ENCODE measurements at regions not wholly inside any gene's neighbourhood (a gene's known extent, or its start where the extent isn't known, plus 50 kb on each side); places are given as distances from the start of the nearest gene placed in this dataset.

DNA sequence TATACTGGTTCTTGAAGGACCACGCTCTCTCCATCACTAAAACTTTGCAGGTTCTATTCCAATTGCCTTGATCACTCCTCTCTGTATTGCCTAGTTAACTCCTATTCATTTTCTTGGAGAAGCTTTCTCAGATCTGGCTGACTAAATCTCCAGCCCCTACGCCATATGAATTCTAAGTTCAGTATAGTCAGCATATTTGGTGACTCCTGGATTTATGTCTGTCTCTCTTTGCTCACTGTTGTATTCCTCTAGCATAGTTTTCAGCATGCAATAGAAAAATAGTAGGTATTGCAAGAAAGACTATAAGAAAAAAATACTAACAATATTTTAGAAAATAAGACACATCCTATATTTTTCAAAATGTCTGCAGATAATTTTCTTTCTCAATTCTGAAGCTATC is 579.7 kb downstream of the CDH11 start:
- Mint-ChIP-seq H3K4me1 (ENCODE audit: low read depth) (no peaks in the 10 kb centered on the region), H3K27me3 (ENCODE audit: low read depth) (no peaks in the 10 kb centered on the region), H3K36me3 (ENCODE audit: low read depth) (no peaks in the 10 kb centered on the region), H3K9me3 (peaks cover 27% of the 10 kb centered on the region), H3K27ac (no peak overlapping the region), H3K4me3 (no peak overlapping the region)

DNA sequence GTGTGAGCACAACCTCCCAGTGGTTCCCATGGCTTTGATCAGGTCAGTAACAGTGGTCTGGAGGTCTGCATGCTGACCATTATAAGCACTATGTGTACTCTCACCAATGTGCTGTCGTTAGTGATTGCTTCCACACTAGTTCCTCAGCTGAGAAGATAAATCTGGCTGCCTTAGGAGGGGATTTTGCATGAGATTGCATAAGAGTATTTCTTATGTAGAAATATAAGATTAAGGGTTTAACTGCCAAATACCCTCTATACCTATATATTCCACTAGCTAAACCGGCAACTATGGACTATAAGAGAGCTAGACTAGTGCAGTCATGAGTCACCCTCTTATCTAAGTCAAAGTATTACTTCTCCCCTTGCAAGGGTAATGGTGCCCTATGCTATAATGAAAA is 580.2 kb downstream of the CDH11 start:
- Mint-ChIP-seq H3K9me3 (peaks cover 24% of the 10 kb centered on the region), H3K36me3 (ENCODE audit: low read depth) (no peaks in the 10 kb centered on the region), H3K4me3 (no peak overlapping the region), H3K27me3 (ENCODE audit: low read depth) (no peaks in the 10 kb centered on the region), H3K27ac (no peak overlapping the region), H3K4me1 (ENCODE audit: low read depth) (no peaks in the 10 kb centered on the region)

DNA sequence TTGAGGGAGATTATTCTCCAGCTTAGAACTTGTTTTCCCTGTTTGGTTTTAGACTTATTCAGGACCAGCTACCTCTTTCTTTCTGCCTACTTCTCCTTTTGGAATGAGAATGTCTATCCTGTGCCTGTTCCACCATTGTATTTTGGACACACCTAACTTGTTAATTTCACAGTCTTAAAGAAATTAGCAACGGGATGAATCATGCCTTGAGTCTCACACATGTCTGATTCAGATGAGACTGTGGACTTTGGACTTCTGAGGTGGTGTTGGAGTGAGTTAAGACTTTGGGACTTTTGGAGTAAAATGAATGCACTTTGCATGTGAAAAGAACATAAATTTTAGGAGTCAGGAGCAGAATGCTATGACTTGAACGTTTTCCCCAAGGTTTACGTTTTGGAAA is 581.4 kb downstream of the CDH11 start:
- no peaks in the 10 kb centered on the region for H3K27me3 Mint-ChIP-seq (ENCODE audit: low read depth)
- H3K9me3 Mint-ChIP-seq = peaks cover 21% of the 10 kb centered on the region
- no peak overlapping the region for H3K27ac Mint-ChIP-seq
- no peaks in the 10 kb centered on the region for H3K36me3 Mint-ChIP-seq (ENCODE audit: low read depth)
- H3K4me1 Mint-ChIP-seq (ENCODE audit: low read depth) = no peaks in the 10 kb centered on the region
- no peak overlapping the region for H3K4me3 Mint-ChIP-seq

DNA sequence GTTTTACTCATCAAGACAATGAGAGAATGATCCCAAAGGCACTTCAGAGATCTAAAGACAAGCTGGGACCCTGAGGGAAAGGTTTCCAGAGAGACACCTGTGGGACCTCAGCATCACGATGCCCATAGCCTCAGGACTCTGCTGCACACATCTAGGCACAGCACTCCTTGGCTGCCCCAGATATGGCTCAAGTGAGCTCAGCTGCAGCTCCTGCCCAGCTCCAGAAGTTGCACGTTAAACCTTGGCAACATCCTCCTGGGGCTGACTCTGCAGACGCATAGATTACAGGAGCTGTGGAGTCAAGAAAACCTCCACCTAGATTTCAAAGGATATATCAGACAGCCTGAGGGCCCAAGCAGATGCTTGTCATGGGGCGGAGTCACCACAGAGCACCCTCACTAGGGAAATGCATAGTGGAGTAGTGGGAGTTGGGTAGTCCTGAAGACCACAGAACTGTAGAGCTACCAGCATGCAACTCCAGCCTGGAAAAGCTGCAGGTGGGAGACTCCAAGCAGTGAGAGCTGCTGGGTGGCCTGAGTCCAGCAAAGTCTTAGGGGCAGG is 582.0 kb downstream of the CDH11 start:
- Mint-ChIP-seq H3K4me1 (ENCODE audit: low read depth) (no peaks in the 10 kb centered on the region), H3K4me3 (no peak overlapping the region), H3K27me3 (ENCODE audit: low read depth) (no peaks in the 10 kb centered on the region), H3K9me3 (peaks cover 21% of the 10 kb centered on the region), H3K36me3 (ENCODE audit: low read depth) (no peaks in the 10 kb centered on the region), H3K27ac (no peak overlapping the region)

DNA sequence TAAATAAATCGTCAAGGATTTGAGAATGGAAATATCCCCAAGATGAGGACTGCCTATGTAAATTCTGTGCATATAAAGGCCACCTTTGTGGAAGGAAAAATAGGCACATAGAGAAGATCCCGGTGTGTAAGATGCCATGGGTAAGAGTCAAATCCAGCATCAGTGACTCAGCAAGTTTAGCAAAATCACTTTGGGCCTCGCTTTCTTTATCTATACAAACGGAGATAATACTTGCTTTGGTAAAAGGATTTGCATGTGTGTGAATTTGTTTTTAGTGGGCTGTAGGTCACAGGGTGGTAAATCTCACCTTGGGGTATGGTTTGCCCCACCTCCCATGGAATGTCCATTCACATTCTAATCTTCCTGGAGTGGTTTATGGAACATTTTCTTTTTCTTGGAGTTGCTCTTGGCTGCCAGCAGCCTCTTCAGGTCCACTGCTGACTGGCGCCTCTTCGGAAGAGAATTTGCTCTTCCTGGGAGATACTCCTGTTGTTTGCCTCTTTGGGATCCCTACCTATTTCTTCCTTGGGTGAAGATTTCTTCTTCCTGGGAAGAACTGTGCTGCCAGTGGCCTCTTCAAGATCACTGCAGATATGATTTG is 587.6 kb downstream of the CDH11 start:
- Mint-ChIP-seq H3K36me3 (ENCODE audit: low read depth) (no peaks in the 10 kb centered on the region), H3K27me3 (ENCODE audit: low read depth) (no peaks in the 10 kb centered on the region), H3K27ac (no peak overlapping the region), H3K4me3 (no peak overlapping the region), H3K9me3 (peaks cover 22% of the 10 kb centered on the region), H3K4me1 (ENCODE audit: low read depth) (no peaks in the 10 kb centered on the region)

DNA sequence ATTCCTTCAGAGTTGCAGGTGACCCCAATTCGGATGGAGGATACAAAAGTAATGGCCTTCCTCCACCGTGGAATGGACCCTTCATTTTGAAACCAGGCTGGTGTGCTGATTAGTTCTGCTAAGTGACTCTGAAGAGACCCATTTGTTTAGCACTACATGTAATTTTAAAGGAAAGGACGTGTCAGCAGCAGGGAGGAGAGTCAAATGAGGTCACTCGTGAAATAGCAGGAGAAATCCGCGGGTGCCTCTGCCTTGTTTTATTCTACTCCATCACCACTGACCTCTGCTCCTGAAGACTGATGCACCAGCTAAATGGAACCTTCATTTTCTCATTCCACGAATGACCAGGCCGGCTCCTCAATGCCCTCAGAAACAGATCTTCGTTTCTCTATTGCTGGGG is 589.2 kb downstream of the CDH11 start:
- Mint-ChIP-seq H3K4me3 (no peak overlapping the region), H3K27ac (no peak overlapping the region), H3K4me1 (ENCODE audit: low read depth) (no peaks in the 10 kb centered on the region), H3K27me3 (ENCODE audit: low read depth) (no peaks in the 10 kb centered on the region), H3K36me3 (ENCODE audit: low read depth) (no peaks in the 10 kb centered on the region), H3K9me3 (peaks cover 21% of the 10 kb centered on the region)

DNA sequence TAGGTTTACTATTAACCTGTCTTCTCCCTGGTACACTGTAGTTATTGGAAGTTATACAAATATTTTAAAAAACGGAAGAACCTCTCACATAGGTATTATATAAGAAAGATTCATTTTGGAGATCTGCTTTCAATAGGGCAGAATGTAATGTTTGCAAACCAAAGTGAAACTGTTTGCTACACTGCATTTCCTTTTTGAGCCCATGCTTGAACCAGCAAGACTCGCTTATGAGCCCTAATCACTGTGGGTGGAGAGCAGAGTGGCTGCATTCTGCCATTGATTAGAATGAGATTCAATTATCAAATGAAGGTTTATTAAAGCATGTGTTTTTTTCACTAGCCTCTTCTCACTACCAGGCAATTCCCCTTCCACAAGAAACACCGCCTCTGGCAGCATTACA is 589.7 kb downstream of the CDH11 start:
- H3K27me3 Mint-ChIP-seq (ENCODE audit: low read depth) = no peaks in the 10 kb centered on the region
- H3K36me3 Mint-ChIP-seq (ENCODE audit: low read depth) = no peaks in the 10 kb centered on the region
- peaks cover 20% of the 10 kb centered on the region for H3K9me3 Mint-ChIP-seq
- H3K4me3 Mint-ChIP-seq = no peak overlapping the region
- no peak overlapping the region for H3K27ac Mint-ChIP-seq
- no peaks in the 10 kb centered on the region for H3K4me1 Mint-ChIP-seq (ENCODE audit: low read depth)

DNA sequence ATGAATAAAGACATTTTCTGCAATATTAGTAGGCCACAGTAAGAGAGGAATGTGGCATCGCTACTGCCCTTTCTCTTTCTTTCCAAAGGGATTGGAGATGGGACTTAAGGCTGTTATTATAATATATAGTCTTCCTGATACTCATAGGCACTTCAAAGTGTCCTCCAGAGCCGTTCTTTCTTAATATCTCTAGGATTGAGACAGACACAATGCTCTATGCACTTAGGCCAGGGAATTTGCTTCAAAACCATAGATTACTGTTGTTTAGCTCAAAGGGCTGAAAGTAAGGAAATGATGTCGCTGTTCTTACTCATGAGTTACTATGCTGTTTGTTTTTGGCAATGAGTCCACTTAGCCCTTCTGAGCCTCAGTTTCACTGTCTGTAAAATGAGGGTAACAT is 590.5 kb downstream of the CDH11 start:
- H3K36me3 Mint-ChIP-seq (ENCODE audit: low read depth) = no peaks in the 10 kb centered on the region
- H3K4me1 Mint-ChIP-seq (ENCODE audit: low read depth) = no peaks in the 10 kb centered on the region
- H3K27me3 Mint-ChIP-seq (ENCODE audit: low read depth) = no peaks in the 10 kb centered on the region
- no peak overlapping the region for H3K4me3 Mint-ChIP-seq
- peaks cover 22% of the 10 kb centered on the region for H3K9me3 Mint-ChIP-seq
- H3K27ac Mint-ChIP-seq = no peak overlapping the region

DNA sequence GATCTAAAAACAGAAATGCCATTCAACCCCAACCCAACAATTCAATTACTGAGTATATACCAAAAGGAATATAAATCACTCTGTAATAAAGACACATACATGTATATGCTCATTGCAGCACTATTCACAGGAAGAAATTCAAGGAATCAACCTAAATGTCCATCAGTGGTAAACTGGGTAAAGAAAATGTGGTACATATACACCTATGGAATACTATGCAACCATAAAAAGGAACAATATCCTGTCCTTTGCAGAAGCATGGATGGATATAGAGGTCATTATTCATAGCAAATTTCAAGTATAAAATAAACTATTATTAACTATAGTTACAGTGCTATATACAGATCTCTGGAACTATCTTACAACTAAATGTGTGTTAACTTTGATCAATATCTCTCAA is 599.3 kb downstream of the CDH11 start:
- Mint-ChIP-seq H3K4me3 (no peak overlapping the region), H3K4me1 (ENCODE audit: low read depth) (no peaks in the 10 kb centered on the region), H3K27ac (no peak overlapping the region), H3K9me3 (peaks cover 7% of the 10 kb centered on the region), H3K27me3 (ENCODE audit: low read depth) (no peaks in the 10 kb centered on the region), H3K36me3 (ENCODE audit: low read depth) (no peaks in the 10 kb centered on the region)

DNA sequence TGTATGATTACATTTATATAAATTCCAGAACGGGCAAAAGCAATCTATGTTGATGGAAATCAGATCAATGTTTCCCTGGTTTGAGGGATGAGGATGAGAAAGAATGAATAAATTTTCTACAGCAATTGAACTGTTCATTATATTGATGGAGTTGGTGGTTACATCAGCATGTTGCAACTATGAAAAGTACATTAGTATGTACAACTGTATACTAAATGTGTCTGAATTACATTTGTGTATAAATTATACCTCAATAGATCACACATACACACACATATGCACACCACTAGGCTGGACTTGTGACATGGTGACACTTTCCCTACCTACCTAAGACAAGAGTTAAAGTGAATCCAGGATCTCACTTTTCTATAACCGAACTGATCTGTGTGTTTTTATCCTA is 608.0 kb downstream of the CDH11 start:
- no peak overlapping the region for H3K27ac Mint-ChIP-seq
- H3K9me3 Mint-ChIP-seq = peaks cover 18% of the 10 kb centered on the region
- no peaks in the 10 kb centered on the region for H3K36me3 Mint-ChIP-seq (ENCODE audit: low read depth)
- H3K4me1 Mint-ChIP-seq (ENCODE audit: low read depth) = no peaks in the 10 kb centered on the region
- no peaks in the 10 kb centered on the region for H3K27me3 Mint-ChIP-seq (ENCODE audit: low read depth)
- no peak overlapping the region for H3K4me3 Mint-ChIP-seq

DNA sequence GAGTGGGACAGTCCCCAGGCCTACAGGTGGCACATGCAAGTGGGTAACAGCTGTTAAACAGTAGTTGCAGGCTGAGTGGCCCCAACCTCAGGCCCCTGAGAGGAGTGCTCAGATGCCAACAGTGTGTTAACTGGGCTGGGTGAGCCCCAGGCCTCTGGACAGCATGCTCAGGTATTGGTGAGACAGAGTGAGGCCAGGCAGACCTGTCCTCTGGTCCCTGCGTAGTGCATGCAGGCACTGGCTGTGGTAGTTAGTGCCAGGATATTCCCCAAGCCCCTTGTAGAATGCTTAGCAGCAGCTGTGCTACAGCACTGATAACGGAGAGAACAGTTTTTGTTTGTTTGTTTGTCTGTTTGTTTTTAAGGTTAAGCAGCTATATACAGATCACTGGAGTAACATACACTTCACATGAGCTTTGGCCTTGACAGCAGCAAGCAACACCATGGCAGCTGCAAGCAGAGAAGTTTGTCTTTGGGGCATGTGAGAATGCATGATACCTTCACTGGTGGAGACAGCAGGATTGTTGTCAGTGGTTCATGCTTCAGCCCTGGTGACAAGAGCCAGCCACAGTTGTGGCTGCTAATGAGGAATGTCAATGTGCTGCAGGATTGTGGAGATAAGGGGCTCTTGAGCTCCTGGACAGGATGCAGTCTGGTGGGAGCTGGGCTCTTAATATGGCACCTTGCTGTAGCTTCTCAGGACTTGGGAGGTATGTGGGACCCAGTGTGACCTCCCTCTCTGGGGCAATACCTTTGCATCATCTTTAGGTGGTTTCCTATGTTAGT is 614.4 kb downstream of the CDH11 start:
- no peak overlapping the region for H3K4me3 Mint-ChIP-seq
- H3K36me3 Mint-ChIP-seq (ENCODE audit: low read depth) = no peaks in the 10 kb centered on the region
- no peaks in the 10 kb centered on the region for H3K27me3 Mint-ChIP-seq (ENCODE audit: low read depth)
- peaks cover 12% of the 10 kb centered on the region for H3K9me3 Mint-ChIP-seq
- H3K4me1 Mint-ChIP-seq (ENCODE audit: low read depth) = no peaks in the 10 kb centered on the region
- H3K27ac Mint-ChIP-seq = no peak overlapping the region

DNA sequence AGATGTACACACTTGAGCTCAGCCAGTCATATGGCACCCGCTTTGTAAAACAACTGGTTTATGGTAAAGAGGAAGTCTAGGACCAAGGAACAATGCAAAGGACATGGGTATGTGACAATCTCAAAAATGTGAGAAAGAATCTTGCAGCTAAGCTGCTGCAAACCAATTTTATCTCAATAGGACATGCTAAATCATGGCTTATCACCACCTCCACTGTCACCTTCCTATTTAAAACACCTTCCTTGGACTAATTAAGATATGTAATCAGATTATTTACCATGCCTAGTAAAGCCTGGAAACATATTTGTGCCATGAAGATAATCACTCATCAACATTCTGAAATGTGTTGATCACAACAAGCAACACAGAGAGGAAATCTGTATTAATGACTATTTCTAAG is 622.7 kb downstream of the CDH11 start:
- no peaks in the 10 kb centered on the region for H3K27me3 Mint-ChIP-seq (ENCODE audit: low read depth)
- H3K4me1 Mint-ChIP-seq (ENCODE audit: low read depth) = no peaks in the 10 kb centered on the region
- no peaks in the 10 kb centered on the region for H3K36me3 Mint-ChIP-seq (ENCODE audit: low read depth)
- no peak overlapping the region for H3K4me3 Mint-ChIP-seq
- no peak overlapping the region for H3K27ac Mint-ChIP-seq
- peaks cover 6% of the 10 kb centered on the region for H3K9me3 Mint-ChIP-seq

DNA sequence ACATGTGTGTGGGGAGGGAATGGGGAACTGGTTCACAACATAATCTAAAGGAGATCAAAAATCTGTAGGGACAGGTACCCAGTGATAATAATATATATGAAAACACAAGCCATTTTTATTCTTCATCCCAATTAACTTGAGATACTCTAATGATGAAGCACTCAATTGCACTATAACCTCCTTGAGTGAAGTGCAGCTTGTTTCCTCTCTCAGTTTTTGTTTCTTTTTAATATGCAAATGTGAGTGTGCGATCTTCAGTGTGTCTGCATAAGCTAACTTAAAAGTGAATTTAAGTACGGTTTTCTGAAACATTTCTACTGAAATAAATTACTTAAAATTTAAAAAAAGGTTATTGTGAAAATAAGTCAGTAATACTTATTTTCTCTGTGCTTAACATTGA is 623.5 kb downstream of the CDH11 start:
- Mint-ChIP-seq H3K36me3 (ENCODE audit: low read depth) (no peaks in the 10 kb centered on the region), H3K9me3 (peaks cover 5% of the 10 kb centered on the region), H3K27ac (no peak overlapping the region), H3K27me3 (ENCODE audit: low read depth) (no peaks in the 10 kb centered on the region), H3K4me1 (ENCODE audit: low read depth) (no peaks in the 10 kb centered on the region), H3K4me3 (no peak overlapping the region)

DNA sequence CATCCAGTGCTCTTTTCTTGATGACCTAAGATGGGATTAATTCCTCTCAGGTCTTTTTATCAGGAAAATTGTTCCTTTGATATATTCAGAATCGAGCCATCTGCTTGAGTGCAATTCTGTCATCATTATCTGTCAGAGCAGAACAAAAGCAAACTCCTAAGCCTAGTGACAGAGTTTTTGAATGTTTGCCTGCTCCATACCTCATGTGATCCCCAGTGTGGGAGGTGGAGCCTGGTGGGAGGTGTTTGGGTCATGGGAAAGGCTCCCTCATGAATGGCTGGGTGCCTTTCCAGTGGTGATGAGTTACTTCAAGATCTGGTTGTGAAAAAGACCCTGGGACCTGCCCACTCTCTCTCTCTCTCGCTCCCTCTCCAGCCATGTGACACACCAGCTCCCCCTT is 628.2 kb downstream of the CDH11 start:
- H3K4me3 Mint-ChIP-seq = no peak overlapping the region
- H3K36me3 Mint-ChIP-seq (ENCODE audit: low read depth) = no peaks in the 10 kb centered on the region

DNA sequence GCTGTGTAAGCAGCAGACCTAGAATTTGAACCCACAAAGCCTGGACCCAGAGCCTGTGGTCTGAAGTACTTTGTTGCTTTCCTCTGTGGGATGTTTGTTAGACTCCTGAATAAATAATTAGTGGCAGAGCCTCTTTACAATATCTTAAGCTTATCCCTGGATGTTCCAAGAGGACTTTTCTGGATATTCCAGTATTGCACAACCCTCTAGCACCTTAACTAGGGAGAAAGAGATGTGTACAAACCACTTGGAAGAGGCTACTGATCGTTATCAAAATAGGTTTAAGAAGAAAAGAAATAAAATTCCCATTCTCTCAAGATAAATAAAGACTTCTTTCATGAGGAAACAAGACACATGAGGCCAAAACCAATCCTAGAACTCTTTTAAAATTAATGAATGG is 632.4 kb downstream of the CDH11 start:
- H3K27me3 Mint-ChIP-seq (ENCODE audit: low read depth) = no peaks in the 10 kb centered on the region
- H3K36me3 Mint-ChIP-seq (ENCODE audit: low read depth) = no peaks in the 10 kb centered on the region
- H3K27ac Mint-ChIP-seq = no peak overlapping the region
- no peak overlapping the region for H3K4me3 Mint-ChIP-seq
- no peaks in the 10 kb centered on the region for H3K4me1 Mint-ChIP-seq (ENCODE audit: low read depth)
- H3K9me3 Mint-ChIP-seq = peaks cover 32% of the 10 kb centered on the region

More for the DNA sequence above, 628.2 kb downstream of the CDH11 start:
- Mint-ChIP-seq H3K4me1 (ENCODE audit: low read depth) (no peaks in the 10 kb centered on the region), H3K27me3 (ENCODE audit: low read depth) (no peaks in the 10 kb centered on the region), H3K27ac (no peak overlapping the region), H3K9me3 (peaks cover 14% of the 10 kb centered on the region)
